ENCODE measurements at regions not wholly inside any gene's neighbourhood (a gene's known extent, or its start where the extent isn't known, plus 50 kb on each side); places are given as distances from the start of the nearest gene placed in this dataset.

GRCh38 chr6:169839898-169840631, 88.6 kb downstream of the ERMARD start:
- Histone ChIP-seq H3K9me3 (no peaks in the 10 kb centered on the region), H3K27ac (no peak overlapping the region), H3K27me3 (no peaks in the 10 kb centered on the region), H3K4me1 (no peaks in the 10 kb centered on the region), H3K36me3 (no peaks in the 10 kb centered on the region), H3K4me3 (no peak overlapping the region)
- TF ChIP-seq CTCF (IDR thresholded peaks at IDR 0.05): no peak
- intact Hi-C loops (cut with DNase I): no loop called here
- no peak for DNase-seq (ENCODE audit: low spot score in 2 of 2)

- no peak overlapping the region for H3K27ac ChIP-seq
- DNase-seq (ENCODE audit: low spot score in 2 of 2): no peak
- H3K4me1 ChIP-seq: no peaks in the 10 kb centered on the region
- H3K36me3 ChIP-seq: no peaks in the 10 kb centered on the region
- no peak overlapping the region for H3K4me3 ChIP-seq
- intact Hi-C loops (cut with DNase I): no loop called here
- H3K27me3 ChIP-seq: no peaks in the 10 kb centered on the region
- no peaks in the 10 kb centered on the region for H3K9me3 ChIP-seq
- no peak for TF ChIP-seq CTCF (IDR thresholded peaks at IDR 0.05)
Measured at GRCh38 chr6:169839493-169839892, 88.1 kb downstream of the ERMARD start.

- H3K4me1 ChIP-seq: no peaks in the 10 kb centered on the region
- no peak for DNase-seq (ENCODE audit: low spot score in 2 of 2)
- H3K36me3 ChIP-seq: no peaks in the 10 kb centered on the region
- no peak overlapping the region for H3K27ac ChIP-seq
- no peaks in the 10 kb centered on the region for H3K9me3 ChIP-seq
- H3K4me3 ChIP-seq: no peak overlapping the region
- intact Hi-C loops (cut with DNase I): no loop called here
- no peak for TF ChIP-seq CTCF (IDR thresholded peaks at IDR 0.05)
- H3K27me3 ChIP-seq: no peaks in the 10 kb centered on the region
Measured at GRCh38 chr6:169839029-169839481, 87.6 kb downstream of the ERMARD start.

- no peaks in the 10 kb centered on the region for H3K27me3 ChIP-seq
- no peak overlapping the region for H3K4me3 ChIP-seq
- no peaks in the 10 kb centered on the region for H3K4me1 ChIP-seq
- H3K36me3 ChIP-seq: no peaks in the 10 kb centered on the region
- TF ChIP-seq CTCF (IDR thresholded peaks at IDR 0.05): no peak
- no peak overlapping the region for H3K27ac ChIP-seq
- intact Hi-C loops (cut with DNase I): no loop called here
- DNase-seq (ENCODE audit: low spot score in 2 of 2): no peak
- no peaks in the 10 kb centered on the region for H3K9me3 ChIP-seq
Measured at GRCh38 chr6:169838346-169839028, 87.1 kb downstream of the ERMARD start.

GRCh38 chr6:169837529-169838250, 86.3 kb downstream of the ERMARD start:
- Histone ChIP-seq H3K9me3 (no peaks in the 10 kb centered on the region), H3K36me3 (no peaks in the 10 kb centered on the region), H3K27me3 (no peaks in the 10 kb centered on the region), H3K4me3 (no peak overlapping the region), H3K4me1 (no peaks in the 10 kb centered on the region), H3K27ac (no peak overlapping the region)
- DNase-seq (ENCODE audit: low spot score in 2 of 2): no peak
- TF ChIP-seq CTCF (IDR thresholded peaks at IDR 0.05): no peak
- intact Hi-C loops (cut with DNase I): no loop called here
